GM12873 (cell line): ENCODE measurements at regions not wholly inside any gene's neighbourhood (a gene's known extent, or its start where the extent isn't known, plus 50 kb on each side); places are given as distances from the start of the nearest gene placed in this dataset.

Source experiments
- CTCF ChIP-seq: IDR thresholded peaks from 2 replicates; pipeline ENCODE4 v1.5.1; 2012; ENCODE audit warnings: low read depth, mild to moderate bottlenecking, moderate library complexity, low read length, control low read depth; ENCODE audit not compliant: insufficient read depth; ENCODE audit errors: missing control alignments

DNA sequence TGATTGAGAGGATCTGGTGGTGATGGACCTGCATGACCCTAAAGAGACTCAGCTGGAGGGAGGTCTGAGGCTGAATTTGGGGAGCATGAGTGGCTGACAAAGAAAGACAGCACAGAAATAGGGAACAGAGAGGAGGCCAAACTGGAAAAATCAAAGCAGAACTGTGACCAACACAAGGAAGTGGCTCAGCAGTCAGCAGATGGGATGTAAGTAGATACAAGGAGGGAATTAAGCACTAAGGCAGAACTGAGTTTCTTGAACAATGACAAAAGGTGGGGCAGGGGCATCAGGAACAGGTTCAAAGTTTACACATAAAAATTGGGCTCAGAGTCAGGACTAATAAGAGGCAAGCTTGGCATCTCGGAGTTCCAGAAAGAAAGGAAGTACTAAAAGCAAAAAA is 144.3 kb upstream of the KLF3 start:
- no peak for TF ChIP-seq CTCF

DNA sequence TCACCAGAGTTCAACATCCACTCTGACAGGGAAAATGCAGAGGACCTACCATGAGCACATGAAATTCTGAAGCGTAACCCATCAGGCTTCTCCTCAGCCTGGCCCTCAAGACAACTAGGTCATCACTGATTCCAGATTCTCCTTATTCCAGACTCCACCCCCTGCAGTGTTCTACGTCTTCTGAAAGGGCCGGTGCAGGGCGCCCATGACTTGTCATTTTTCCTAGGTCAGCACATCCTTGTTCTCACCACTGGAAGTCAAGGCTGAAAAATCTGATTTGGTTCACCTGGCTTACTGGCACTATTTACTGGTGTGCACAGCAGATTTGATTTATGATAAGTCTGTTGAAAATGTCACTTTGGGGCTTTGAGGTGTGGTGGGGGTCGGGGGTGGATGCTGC is 140.9 kb upstream of the KLF3 start:
- no peak for TF ChIP-seq CTCF

DNA sequence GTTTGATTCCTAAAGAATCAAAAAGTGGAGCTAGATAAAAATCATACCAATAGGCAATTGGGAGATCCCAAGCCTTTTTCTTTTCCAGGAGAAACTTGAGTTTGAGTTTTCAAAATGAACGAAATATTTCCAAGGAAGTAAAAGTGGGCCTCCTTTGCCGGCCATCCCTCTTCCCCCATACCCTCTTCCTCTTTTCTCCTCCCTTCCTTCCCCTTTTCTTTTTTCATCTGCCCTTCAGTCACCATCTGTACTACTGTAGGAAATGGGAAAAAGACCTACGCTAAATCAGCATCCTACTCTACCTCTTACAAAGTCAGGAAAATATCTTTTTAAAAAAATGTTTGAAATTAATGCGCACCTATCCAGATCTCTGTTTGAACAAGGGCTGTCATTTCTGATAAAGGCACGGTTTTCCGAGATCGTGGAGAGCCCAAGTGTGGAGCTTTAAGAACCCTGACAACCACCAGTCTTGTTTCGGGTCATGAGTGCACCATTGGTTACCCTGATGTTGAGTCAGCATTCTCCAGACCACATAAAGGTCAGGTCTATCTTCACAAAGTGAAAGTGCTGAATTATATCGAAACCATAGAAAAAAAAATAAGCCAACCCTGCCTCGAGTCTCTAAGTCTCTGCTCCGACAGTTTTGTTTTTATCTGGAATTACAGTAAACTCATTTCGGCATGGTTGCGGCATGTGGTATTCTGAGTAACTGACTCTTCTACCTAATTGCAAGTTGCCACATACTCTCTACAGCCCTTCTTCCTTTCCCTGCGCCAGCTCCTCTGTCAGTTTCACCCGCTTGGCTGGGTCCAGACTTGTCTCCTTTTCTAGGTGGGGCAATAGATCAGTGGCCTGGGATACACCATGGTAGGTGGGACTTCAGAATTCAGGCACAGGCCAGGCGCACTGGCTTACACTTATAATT is 140.2 kb upstream of the KLF3 start:
- no peak for TF ChIP-seq CTCF

- no peak for TF ChIP-seq CTCF
Measured at GRCh38 chr4:38526412-38526811, 137.6 kb upstream of the KLF3 start.

DNA sequence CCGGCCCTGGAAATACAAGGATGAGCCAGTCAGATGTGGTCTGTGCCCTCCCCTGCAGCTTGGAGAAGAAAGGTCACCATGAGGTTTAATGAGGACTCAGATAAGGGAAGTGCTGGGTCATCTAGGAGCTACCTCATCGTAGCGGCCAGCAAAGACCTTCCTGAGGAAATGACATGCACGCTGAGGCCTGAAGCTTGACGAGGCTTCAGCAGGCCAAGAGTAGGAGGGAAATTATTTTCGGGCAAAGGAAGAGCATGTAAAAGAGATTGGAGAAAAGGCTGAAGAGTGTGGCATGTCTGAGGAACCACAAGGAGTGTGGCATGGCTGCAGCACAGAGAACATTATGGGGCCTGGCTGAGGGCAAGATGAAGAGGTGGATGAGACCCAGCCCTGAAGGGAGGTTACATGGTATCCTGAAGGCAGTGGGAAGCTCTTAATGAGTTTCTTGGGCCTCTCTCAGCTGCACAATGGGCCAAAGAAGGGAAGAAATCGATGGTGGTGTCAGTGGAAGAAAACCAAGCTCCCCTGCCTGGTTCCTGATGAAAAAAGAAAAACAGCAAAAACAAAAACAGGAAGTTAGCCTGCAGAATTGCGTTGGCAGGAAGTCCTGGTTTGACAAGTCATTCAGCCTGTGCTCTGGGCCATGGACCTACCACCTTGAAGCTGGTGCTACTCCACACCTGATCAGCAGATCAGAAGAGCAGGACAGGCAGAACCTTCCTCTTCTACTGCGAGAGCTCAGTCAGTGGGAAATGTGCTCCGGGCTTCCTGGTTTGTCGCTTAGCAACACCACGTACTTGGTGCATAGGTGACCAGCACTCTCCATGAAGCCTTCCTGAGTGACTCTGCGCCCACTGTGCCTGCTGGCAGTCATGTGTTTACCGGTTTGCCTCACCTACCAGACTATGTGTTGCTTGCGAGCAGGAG is 134.5 kb upstream of the KLF3 start:
- no peak for TF ChIP-seq CTCF

DNA sequence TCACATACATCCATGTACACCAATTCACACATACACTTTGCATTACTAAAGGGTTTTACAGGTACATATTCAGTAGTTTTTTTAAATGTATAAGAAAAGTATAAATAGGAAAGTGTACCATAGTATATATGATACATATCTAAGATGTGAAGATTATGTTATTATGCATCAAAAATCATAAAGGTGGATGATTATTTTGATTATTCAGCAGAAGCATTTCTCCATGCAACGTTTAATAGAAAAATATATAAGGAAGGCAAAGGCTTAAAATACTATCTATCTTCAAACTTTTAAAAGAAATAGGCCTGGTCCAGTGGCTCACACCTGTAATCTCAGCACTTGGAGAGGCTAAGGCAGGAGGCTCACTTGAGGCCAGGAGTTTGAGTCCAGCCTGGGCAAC is 133.5 kb upstream of the KLF3 start:
- TF ChIP-seq CTCF, result no peak

- TF ChIP-seq CTCF, result no peak
Measured at GRCh38 chr4:38531141-38531727, 132.8 kb upstream of the KLF3 start.
